B cell (primary cell): ENCODE measurements at regions not wholly inside any gene's neighbourhood (a gene's known extent, or its start where the extent isn't known, plus 50 kb on each side); places are given as distances from the start of the nearest gene placed in this dataset.

Experiments
- CTCF ChIP-seq: fragments of 200-600 bp; IDR thresholded peaks from one replicate; pipeline ENCODE4 v1.8.0; 2022; ENCODE audit warnings: antibody characterized with exemption, mild to moderate bottlenecking
- EZH2 ChIP-seq: IDR thresholded peaks from 2 replicates; pipeline ENCODE4 v1.6.1; 2012; ENCODE audit warnings: borderline replicate concordance, low read depth, mild to moderate bottlenecking, moderate library complexity, low read length; ENCODE audit not compliant: insufficient read depth, poor library complexity, severe bottlenecking

- TF ChIP-seq CTCF = no peak
- no peak for TF ChIP-seq EZH2
Observed at GRCh38 chr10:27410153-27410552, 94.0 kb upstream of the RAB18 start.
